Endothelial cell of umbilical vein (primary cell): ENCODE measurements at regions not wholly inside any gene's neighbourhood (a gene's known extent, or its start where the extent isn't known, plus 50 kb on each side); places are given as distances from the start of the nearest gene placed in this dataset.

Source experiments
- BruUV-seq: library from RNA; stranded (reverse); fragments of 400-500 nt; replicated peaks from 2 replicates; lab custom pipeline; 2021; lab: Mats Ljungman, UMichigan
- CTCF ChIA-PET: fragments of 300-600, 350-600 bp; sonication (Branson Sonifier 250); formaldehyde crosslinking; loops from one replicate; lab custom pipeline; 2021; ENCODE audit warnings: antibody characterized with exemption, inconsistent platforms; lab: Charles Lee
- POLR2A ChIA-PET: fragments of 300-600, 350-600 bp; sonication (Branson Sonifier 250); formaldehyde crosslinking; loops from one replicate; lab custom pipeline; 2021; ENCODE audit warnings: antibody characterized with exemption, inconsistent platforms; lab: Charles Lee
- DNase-seq: peaks from one replicate; pipeline ENCODE4 v3.0.0-alpha.2; 2011; ENCODE audit warnings: low read depth, low spot score
- FAIRE-seq: peaks from 2 replicates; lab custom pipeline; 2011; peaks lifted over from hg19 to GRCh38; lab: Jason Lieb, UNC
- H2AFZ ChIP-seq: 2 replicates; pipeline ENCODE4 v1.6.0; 2012; ENCODE audit warnings: low read depth, low read length, control low read depth, inconsistent platforms
- H3K27ac ChIP-seq: 2 replicates; pipeline ENCODE4 v1.5.1; 2011; ENCODE audit warnings: low read depth, mild to moderate bottlenecking, control low read depth, low read length, moderate library complexity; ENCODE audit not compliant: insufficient read depth
- H3K27me3 ChIP-seq, 2 experiments: 2 replicates each; pipeline versions ENCODE4 v1.6.0 to v1.6.1; 2011; ENCODE audit warnings: low read length in 2 of 2, mixed read lengths in 1 of 2; ENCODE audit not compliant: control insufficient read depth in 2 of 2, insufficient read depth in 2 of 2
- H3K36me3 ChIP-seq, 2 experiments: 2 replicates in 1 of 2; 3 replicates in 1 of 2; pipeline ENCODE4 v1.5.1; 2011; ENCODE audit warnings: low read length in 2 of 2, mild to moderate bottlenecking in 1 of 2, moderate library complexity in 1 of 2; ENCODE audit not compliant: control insufficient read depth in 2 of 2, insufficient read depth in 2 of 2; ENCODE audit errors: extremely low read depth in 1 of 2
- H3K4me1 ChIP-seq: 3 replicates; pipeline ENCODE4 v1.5.1; 2011; ENCODE audit warnings: mild to moderate bottlenecking, low read length; ENCODE audit not compliant: control insufficient read depth, insufficient read depth; ENCODE audit errors: extremely low read depth
- H3K4me2 ChIP-seq: 2 replicates; pipeline ENCODE4 v1.6.1; 2011; ENCODE audit warnings: low read length, control low read depth, mixed read lengths; ENCODE audit not compliant: insufficient read depth
- H3K4me3 ChIP-seq, 3 experiments: fragments of 200-600 bp in 1 of 3; sonication (generic), shearing (Covaris generic) in 1 of 3; replicated peaks in 1 of 3; 2 replicates each; pipeline ENCODE4 v1.5.1; 2011 to 2016; ENCODE audit warnings: control low read depth in 3 of 3, low read length in 3 of 3, mild to moderate bottlenecking in 2 of 3, inconsistent platforms in 1 of 3, low read depth in 1 of 3, moderate library complexity in 1 of 3; ENCODE audit not compliant: insufficient read depth in 1 of 3
- H3K79me2 ChIP-seq: 2 replicates; pipeline ENCODE4 v1.6.0; 2012; ENCODE audit warnings: low read length, inconsistent platforms; ENCODE audit not compliant: control insufficient read depth, insufficient read depth
- H3K9ac ChIP-seq: replicated peaks from 2 replicates; pipeline ENCODE3; 2011; ENCODE audit warnings: low read length, control low read depth; ENCODE audit not compliant: insufficient read depth; ENCODE audit errors: extremely low read depth
- H3K9me1 ChIP-seq: replicated peaks from 3 replicates; pipeline ENCODE4 v1.6.0; 2011; ENCODE audit warnings: mild to moderate bottlenecking, low read length; ENCODE audit not compliant: control insufficient read depth, insufficient read depth; ENCODE audit errors: extremely low read depth
- H3K9me3 ChIP-seq: replicated peaks from 2 replicates; pipeline ENCODE4 v1.5.1; 2012; ENCODE audit warnings: low read length, inconsistent platforms; ENCODE audit not compliant: control insufficient read depth, insufficient read depth
- H4K20me1 ChIP-seq: replicated peaks from 2 replicates; pipeline ENCODE3; 2011; ENCODE audit warnings: mild to moderate bottlenecking, low read length; ENCODE audit not compliant: control insufficient read depth, insufficient read depth; ENCODE audit errors: extremely low read depth
- CTCF ChIP-seq, 2 donors: IDR thresholded peaks; 1 replicate in 1 of 2; 2 replicates in 1 of 2; pipeline ENCODE4 v1.5.1; 2011; ENCODE audit warnings: low read length in 2 of 2, mild to moderate bottlenecking in 2 of 2, moderate library complexity in 2 of 2, control low read depth in 1 of 2, inconsistent platforms in 1 of 2, low read depth in 1 of 2; ENCODE audit not compliant: insufficient read depth in 1 of 2; ENCODE audit errors: extremely low read depth in 1 of 2
- EZH2 ChIP-seq: IDR thresholded peaks from 2 replicates; pipeline ENCODE4 v1.6.1; 2012; ENCODE audit warnings: borderline replicate concordance, low read depth, mild to moderate bottlenecking, moderate library complexity, low read length, inconsistent platforms; ENCODE audit not compliant: severe bottlenecking
- FOS ChIP-seq: IDR thresholded peaks from 2 replicates; pipeline ENCODE4 v1.6.1; 2011; ENCODE audit warnings: mild to moderate bottlenecking, low read length, moderate library complexity, borderline replicate concordance; ENCODE audit not compliant: insufficient read depth
- GATA2 ChIP-seq: IDR thresholded peaks from 2 replicates; pipeline ENCODE4 v1.7.0; 2011; ENCODE audit warnings: low read depth, mild to moderate bottlenecking, moderate library complexity, mixed read lengths, low read length; ENCODE audit not compliant: insufficient read length, insufficient read depth
- JUN ChIP-seq: IDR thresholded peaks from 2 replicates; pipeline ENCODE4 v1.6.1; 2011; ENCODE audit warnings: borderline replicate concordance, low read depth; ENCODE audit not compliant: insufficient read length, insufficient read depth
- MAX ChIP-seq: IDR thresholded peaks from 2 replicates; pipeline ENCODE4 v1.6.1; 2011; ENCODE audit not compliant: insufficient read depth, insufficient read length
- MYC ChIP-seq: IDR thresholded peaks from one replicate; pipeline ENCODE4 v1.6.1; 2011; ENCODE audit warnings: mild to moderate bottlenecking, low read depth, low read length
- POLR2A ChIP-seq: IDR thresholded peaks from 2 replicates; pipeline ENCODE4 v1.6.1; 2012; ENCODE audit warnings: low read depth, mild to moderate bottlenecking, control low read depth, low read length
- POLR2AphosphoS5 ChIP-seq: IDR thresholded peaks from 2 replicates; pipeline ENCODE4 v1.6.1; 2012; ENCODE audit warnings: low read depth, mild to moderate bottlenecking, control low read depth, low read length, moderate library complexity; ENCODE audit not compliant: insufficient read depth
- dilution Hi-C: fragments of 300-500 bp; cut with MboI; formaldehyde crosslinking; loops from one replicate; pipeline ENCODE4 v1.15.0; 2019; ENCODE audit warnings: low sequenced_read_pairs; ENCODE audit not compliant: extremely low pct_ligation_motif_present
- intact Hi-C: fragments of 100-400 bp; cut with micrococcal nuclease; formaldehyde crosslinking; loops from one replicate; pipeline ENCODE4 v1.10.0; 2022

- H3K4me2 ChIP-seq = no peak overlapping the region
- no peaks in the 10 kb centered on the region for H3K4me1 ChIP-seq
- intact Hi-C loops (no loop called here), dilution Hi-C loops (no loop called here)
- no peaks in the 10 kb centered on the region for H3K36me3 ChIP-seq
- no TSS peak for BruUV-seq
- H3K27me3 ChIP-seq = no peaks in the 10 kb centered on the region
- no peaks in the 10 kb centered on the region for H4K20me1 ChIP-seq
- H3K9ac ChIP-seq = no peak overlapping the region
- H3K27ac ChIP-seq = no peak overlapping the region
- FAIRE-seq = no peak
- no peaks in the 10 kb centered on the region for H3K9me1 ChIP-seq
- no peak for TF ChIP-seq FOS
- ChIA-PET CTCF (no interaction called here), POLR2A (no interaction called here)
- no peak for DNase-seq
- H3K79me2 ChIP-seq = no peaks in the 10 kb centered on the region
- H3K9me3 ChIP-seq = no peaks in the 10 kb centered on the region
- no peak overlapping the region for H3K4me3 ChIP-seq
- H2AFZ ChIP-seq = no peak overlapping the region
Measured at GRCh38 chr6:155747491-155747890, 291.9 kb upstream of the NOX3 start.

- Histone ChIP-seq H3K79me2 (no peaks in the 10 kb centered on the region), H3K4me1 (no peaks in the 10 kb centered on the region), H3K4me3 (no peak overlapping the region), H3K27ac (no peak overlapping the region), H3K27me3 (no peaks in the 10 kb centered on the region), H3K4me2 (no peak overlapping the region), H3K9me1 (no peaks in the 10 kb centered on the region), H2AFZ (no peak overlapping the region), H4K20me1 (no peaks in the 10 kb centered on the region), H3K9me3 (no peaks in the 10 kb centered on the region), H3K9ac (no peak overlapping the region), H3K36me3 (no peaks in the 10 kb centered on the region)
- no TSS peak for BruUV-seq
- FAIRE-seq (no peak), DNase-seq (no peak)
- ChIA-PET CTCF (no interaction called here), POLR2A (no interaction called here)
- dilution Hi-C loops (no loop called here), intact Hi-C loops (no loop called here)
- TF ChIP-seq POLR2A (no peak), CTCF (IDR thresholded peaks at IDR 0.05; ENCODE audit: extremely low read depth in 1 of 2, insufficient read depth in 1 of 2, low read depth in 1 of 2, low read length in 2 of 2) (no peak), JUN (no peak), POLR2AphosphoS5 (no peak), MYC (no peak), GATA2 (no peak), MAX (no peak), EZH2 (no peak), FOS (no peak)
Measured at GRCh38 chr6:155740781-155741399, 285.3 kb upstream of the NOX3 start.
